Left renal cortex interstitium (tissue), 4 donors: ENCODE measurements at regions not wholly inside any gene's neighbourhood (a gene's known extent, or its start where the extent isn't known, plus 50 kb on each side); places are given as distances from the start of the nearest gene placed in this dataset.

Source experiments
- DNase-seq, 4 donors: peaks; one replicate each; pipeline ENCODE4 v3.0.0-alpha.2; 2013; ENCODE audit warnings: low read depth in 4 of 4, low spot score in 2 of 4, missing footprints in 1 of 4

- no peak for DNase-seq
Observed at GRCh38 chr13:111394211-111394922, 73.9 kb downstream of the TEX29 start.

- no peak for DNase-seq
Observed at GRCh38 chr13:111395511-111396393, 75.3 kb downstream of the TEX29 start.

GRCh38 chr13:111396457-111396856 is 76.0 kb downstream of the TEX29 start:
- no peak for DNase-seq

- DNase-seq, result no peak
Observed at GRCh38 chr13:111397202-111397880, 76.9 kb downstream of the TEX29 start.

GRCh38 chr13:111398196-111398595 is 77.8 kb downstream of the TEX29 start:
- DNase-seq, result no peak

GRCh38 chr13:111398715-111399299 is 78.4 kb downstream of the TEX29 start:
- DNase-seq, result no peak

GRCh38 chr13:111399334-111399733 is 78.9 kb downstream of the TEX29 start:
- DNase-seq, result no peak

GRCh38 chr13:111399776-111400538 is 79.5 kb downstream of the TEX29 start:
- no peak for DNase-seq

- DNase-seq, result no peak
Observed at GRCh38 chr13:111401151-111401550, 80.7 kb downstream of the TEX29 start.

- no peak for DNase-seq
Observed at GRCh38 chr13:111401755-111402154, 81.3 kb downstream of the TEX29 start.

- no peak for DNase-seq
Observed at GRCh38 chr13:111402441-111402840, 82.0 kb downstream of the TEX29 start.

GRCh38 chr13:111403266-111403665 is 82.8 kb downstream of the TEX29 start:
- DNase-seq, result no peak

- DNase-seq, result no peak
Observed at GRCh38 chr13:111404746-111405145, 84.3 kb downstream of the TEX29 start.

GRCh38 chr13:111406636-111407035 is 86.2 kb downstream of the TEX29 start:
- DNase-seq, result no peak

GRCh38 chr13:111407381-111408131 is 87.1 kb downstream of the TEX29 start:
- DNase-seq, result no peak

- no peak for DNase-seq
Observed at GRCh38 chr13:111409413-111409812, 89.0 kb downstream of the TEX29 start.

GRCh38 chr13:111410232-111411021 is 90.0 kb downstream of the TEX29 start:
- no peak for DNase-seq

- no peak for DNase-seq
Observed at GRCh38 chr13:111411151-111411858, 90.9 kb downstream of the TEX29 start.
